ENCODE measurements at regions not wholly inside any gene's neighbourhood (a gene's known extent, or its start where the extent isn't known, plus 50 kb on each side); places are given as distances from the start of the nearest gene placed in this dataset.

- TF ChIP-seq CTCF (IDR thresholded peaks at IDR 0.05) (no peak), POLR2A (IDR thresholded peaks at IDR 0.05) (no peak), POLR2AphosphoS5 (IDR thresholded peaks at IDR 0.05) (no peak)
Observed at GRCh38 chr18:78244779-78245178, 734.8 kb upstream of the SALL3 start.
